GM21447 (cell line): ENCODE measurements at regions not wholly inside any gene's neighbourhood (a gene's known extent, or its start where the extent isn't known, plus 50 kb on each side); places are given as distances from the start of the nearest gene placed in this dataset.

Source experiments
- ATAC-seq: cut with Tn5 transposase; IDR thresholded peaks from one replicate; pipeline ENCODE4 v1.9.1; 2021; ENCODE audit not compliant: unreplicated experiment

- no peak for ATAC-seq
Measured at GRCh38 chr6:167574431-167575151, 249.7 kb downstream of the TTLL2 start.

- no peak for ATAC-seq
Measured at GRCh38 chr6:167575158-167575696, 250.3 kb downstream of the TTLL2 start.

GRCh38 chr6:167576050-167576741 lies 250.5 kb upstream of the AFDN start:
- no peak for ATAC-seq

- no peak for ATAC-seq
Measured at GRCh38 chr6:167576828-167577503, 249.7 kb upstream of the AFDN start.

GRCh38 chr6:167577891-167578361 lies 248.8 kb upstream of the AFDN start:
- ATAC-seq = no peak

GRCh38 chr6:167578371-167578901 lies 248.3 kb upstream of the AFDN start:
- no peak for ATAC-seq

- ATAC-seq = no peak
Measured at GRCh38 chr6:167579806-167580618, 246.7 kb upstream of the AFDN start.

GRCh38 chr6:167580619-167580911 lies 246.1 kb upstream of the AFDN start:
- ATAC-seq = no peak

- no peak for ATAC-seq
Measured at GRCh38 chr6:167581637-167582036, 245.1 kb upstream of the AFDN start.

- ATAC-seq = no peak
Measured at GRCh38 chr6:167583412-167583811, 243.3 kb upstream of the AFDN start.

GRCh38 chr6:167588181-167588919 lies 238.4 kb upstream of the AFDN start:
- no peak for ATAC-seq

GRCh38 chr6:167588920-167589614 lies 237.6 kb upstream of the AFDN start:
- ATAC-seq = no peak

- no peak for ATAC-seq
Measured at GRCh38 chr6:167589615-167589940, 237.1 kb upstream of the AFDN start.

- ATAC-seq = no peak
Measured at GRCh38 chr6:167590193-167590592, 236.5 kb upstream of the AFDN start.
